ENCODE measurements at regions not wholly inside any gene's neighbourhood (a gene's known extent, or its start where the extent isn't known, plus 50 kb on each side); places are given as distances from the start of the nearest gene placed in this dataset.

GRCh38 chr22:48702573-48703264 lies 1125.0 kb downstream of the BRD1 start:
- ATAC-seq (no peak), DNase-seq (ENCODE audit: low read depth, low spot score) (no peak)
- H3K79me2 ChIP-seq (ENCODE audit: insufficient read depth, low read length): no peaks in the 10 kb centered on the region
- RAD21 ChIA-PET (ENCODE audit: low non-redundant PET in 1 of 2, low total read pairs in 2 of 2, uncharacterized antibody in 2 of 2, unreplicated experiment in 2 of 2): no interaction called here
- H3K9me2 ChIP-seq (ENCODE audit: insufficient read depth): no peaks in the 10 kb centered on the region
- no TSS peak for BruUV-seq (replicated peaks)
- POLR2A ChIA-PET: no interaction called here
- no peak overlapping the region for H3K4me2 ChIP-seq (ENCODE audit: low read length)
- no peaks in the 10 kb centered on the region for H4K20me1 ChIP-seq (ENCODE audit: insufficient read depth)
- H3K9me3 ChIP-seq (ENCODE audit: control insufficient read depth in 1 of 2, insufficient read depth in 1 of 2, low read depth in 1 of 2, low read length in 2 of 2): peaks cover 0 to 2% of the 10 kb centered on the region in 2 experiments; a peak in 1 of 4 replicates
- intact Hi-C loops (cut with micrococcal nuclease): no loop called here
- no peak overlapping the region for H2AFZ ChIP-seq (ENCODE audit: low read depth, low read length, poor library complexity, severe bottlenecking)
- H3K9ac ChIP-seq (ENCODE audit: low read length): no peak overlapping the region
- no peak overlapping the region for H3K27ac ChIP-seq (ENCODE audit: low read depth, low read length)
- no peak overlapping the region for H3K4me3 ChIP-seq (replicated peaks in 1 of 2; ENCODE audit: low read depth in 1 of 2, low read length in 2 of 2)
- TF ChIP-seq ZFX (IDR thresholded peaks at IDR 0.05) (no peak), CBX3 (IDR thresholded peaks at IDR 0.05; ENCODE audit: low read depth) (no peak), RAD21 (IDR thresholded peaks at IDR 0.05; ENCODE audit: low read depth) (no peak), SRF (IDR thresholded peaks at IDR 0.05; ENCODE audit: low read depth) (no peak), JUND (IDR thresholded peaks at IDR 0.05) (no peak)
- no peaks in the 10 kb centered on the region for H3K4me1 ChIP-seq (ENCODE audit: control insufficient read depth in 1 of 2, insufficient read depth in 2 of 2, low read length in 2 of 2)
- H3K27me3 ChIP-seq (ENCODE audit: insufficient read depth, low read length): no peaks in the 10 kb centered on the region
- CTCF ChIA-PET: no interaction called here
- H3K36me3 ChIP-seq (ENCODE audit: control insufficient read depth in 1 of 2, insufficient read depth in 2 of 2, low read length in 2 of 2): no peaks in the 10 kb centered on the region

- no peak overlapping the region for H3K4me2 ChIP-seq (ENCODE audit: low read length)
- no TSS peak for BruUV-seq (replicated peaks)
- H3K4me3 ChIP-seq (replicated peaks in 1 of 2; ENCODE audit: low read depth in 1 of 2, low read length in 2 of 2): no peak overlapping the region
- H3K9me3 ChIP-seq (ENCODE audit: control insufficient read depth in 1 of 2, insufficient read depth in 1 of 2, low read depth in 1 of 2, low read length in 2 of 2): peaks cover 0 to 6% of the 10 kb centered on the region in 2 experiments; a peak in 1 of 4 replicates
- no peaks in the 10 kb centered on the region for H4K20me1 ChIP-seq (ENCODE audit: insufficient read depth)
- no peaks in the 10 kb centered on the region for H3K36me3 ChIP-seq (ENCODE audit: control insufficient read depth in 1 of 2, insufficient read depth in 2 of 2, low read length in 2 of 2)
- intact Hi-C loops (cut with micrococcal nuclease): no loop called here
- no peaks in the 10 kb centered on the region for H3K9me2 ChIP-seq (ENCODE audit: insufficient read depth)
- no peak overlapping the region for H3K9ac ChIP-seq (ENCODE audit: low read length)
- POLR2A ChIA-PET: no interaction called here
- no peak overlapping the region for H2AFZ ChIP-seq (ENCODE audit: low read depth, low read length, poor library complexity, severe bottlenecking)
- H3K27me3 ChIP-seq (ENCODE audit: insufficient read depth, low read length): no peaks in the 10 kb centered on the region
- ATAC-seq (no peak), DNase-seq (ENCODE audit: low read depth, low spot score) (no peak)
- H3K27ac ChIP-seq (ENCODE audit: low read depth, low read length): no peak overlapping the region
- RAD21 ChIA-PET (ENCODE audit: low non-redundant PET in 1 of 2, low total read pairs in 2 of 2, uncharacterized antibody in 2 of 2, unreplicated experiment in 2 of 2): no interaction called here
- no peaks in the 10 kb centered on the region for H3K4me1 ChIP-seq (ENCODE audit: control insufficient read depth in 1 of 2, insufficient read depth in 2 of 2, low read length in 2 of 2)
- CTCF ChIA-PET: no interaction called here
- no peaks in the 10 kb centered on the region for H3K79me2 ChIP-seq (ENCODE audit: insufficient read depth, low read length)
- TF ChIP-seq JUND (IDR thresholded peaks at IDR 0.05) (no peak), EZH2phosphoT487 (IDR thresholded peaks at IDR 0.05; ENCODE audit: borderline replicate concordance) (no peak), RAD21 (IDR thresholded peaks at IDR 0.05; ENCODE audit: low read depth) (no peak), POLR2A (IDR thresholded peaks at IDR 0.05; ENCODE audit: borderline replicate concordance, extremely low read depth, insufficient read depth, insufficient read length) (no peak), SIN3A (IDR thresholded peaks at IDR 0.05; ENCODE audit: low read depth) (no peak), YY1 (IDR thresholded peaks at IDR 0.05; ENCODE audit: extremely low read depth, insufficient replicate concordance, low read depth, low read length) (no peak), EZH2 (IDR thresholded peaks at IDR 0.05) (no peak), SP1 (IDR thresholded peaks at IDR 0.05; ENCODE audit: low read depth) (no peak), CBX3 (IDR thresholded peaks at IDR 0.05; ENCODE audit: low read depth) (no peak), EGR1 (IDR thresholded peaks at IDR 0.05; ENCODE audit: low read depth) (no peak), REST (IDR thresholded peaks at IDR 0.05; ENCODE audit: low read depth) (no peak), ATF3 (IDR thresholded peaks at IDR 0.05) (no peak), ZFX (IDR thresholded peaks at IDR 0.05) (no peak)
Observed at GRCh38 chr22:48701296-48702030, 1126.2 kb downstream of the BRD1 start.
